Neural crest cell (in vitro differentiated cells): ENCODE measurements at regions not wholly inside any gene's neighbourhood (a gene's known extent, or its start where the extent isn't known, plus 50 kb on each side); places are given as distances from the start of the nearest gene placed in this dataset.
A peak's percentile ranks its signal among the peaks of the same experiment; 100 is the strongest.

ENCODE experiments used
- DNase-seq: peaks from one replicate; pipeline ENCODE4 v3.0.0; 2021; ENCODE audit warnings: low read depth, mixed read lengths, low spot score
- H3K27ac Mint-ChIP-seq: one replicate; pipeline ENCODE4 v1.8.0; 2021; ENCODE audit warnings: mild to moderate bottlenecking, mixed read lengths; ENCODE audit not compliant: unreplicated experiment
- H3K27me3 Mint-ChIP-seq: 2 replicates; pipeline ENCODE4 v1.8.0; 2021; ENCODE audit warnings: low read depth, mild to moderate bottlenecking, mixed read lengths
- H3K36me3 Mint-ChIP-seq: 2 replicates; pipeline ENCODE4 v1.8.0; 2021; ENCODE audit warnings: low read depth, mild to moderate bottlenecking, mixed read lengths
- H3K4me1 Mint-ChIP-seq: 2 replicates; pipeline ENCODE4 v1.8.0; 2021; ENCODE audit warnings: mixed read lengths
- H3K4me3 Mint-ChIP-seq: one replicate; pipeline ENCODE4 v1.8.0; 2021; ENCODE audit warnings: mild to moderate bottlenecking, mixed read lengths
- H3K9me3 Mint-ChIP-seq: 2 replicates; pipeline ENCODE4 v1.8.0; 2021; ENCODE audit warnings: mixed read lengths
- CTCF ChIP-seq: fragments of 200-600 bp; sonication (generic); conservative IDR thresholded peaks from 2 replicates; pipeline ENCODE4 v1.5.0; 2021; ENCODE audit warnings: antibody characterized with exemption, mild to moderate bottlenecking

GRCh38 chr11:15865212-15865987 lies 490.9 kb downstream of the SOX6 start:
- Mint-ChIP-seq H3K4me3 (no peak overlapping the region), H3K27ac (no peak overlapping the region), H3K27me3 (peaks cover 2% of the 10 kb centered on the region), H3K36me3 (no peaks in the 10 kb centered on the region), H3K4me1 (peaks cover 25% of the 10 kb centered on the region), H3K9me3 (peaks cover 6% of the 10 kb centered on the region)
- DNase-seq = no peak
- no peak for TF ChIP-seq CTCF

DNA sequence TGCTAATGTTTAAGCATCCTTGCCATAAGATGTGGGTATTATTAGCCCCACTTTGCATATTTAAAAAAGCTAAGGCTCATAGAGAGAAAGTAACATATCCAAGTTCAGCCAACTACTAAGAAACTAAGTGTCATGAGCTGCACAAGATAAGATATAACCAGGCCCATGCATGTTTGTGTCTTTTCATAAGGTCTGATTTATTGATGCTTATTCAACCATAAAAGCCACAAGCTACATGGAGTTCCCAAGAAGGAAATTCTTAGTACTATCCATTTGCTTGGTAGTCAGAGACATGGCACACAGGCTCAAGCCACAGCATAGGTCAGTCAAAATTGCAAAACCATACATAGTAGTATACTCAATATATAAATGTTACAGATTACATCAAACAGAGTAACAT lies 488.5 kb downstream of the SOX6 start:
- no peak for TF ChIP-seq CTCF
- H3K4me1 Mint-ChIP-seq = peaks cover 49% of the 10 kb centered on the region
- H3K9me3 Mint-ChIP-seq = peaks cover 6% of the 10 kb centered on the region
- no peak overlapping the region for H3K27ac Mint-ChIP-seq
- no peak overlapping the region for H3K4me3 Mint-ChIP-seq
- no peaks in the 10 kb centered on the region for H3K36me3 Mint-ChIP-seq
- no peak for DNase-seq
- H3K27me3 Mint-ChIP-seq = no peaks in the 10 kb centered on the region

GRCh38 chr11:15870911-15871310 lies 485.4 kb downstream of the SOX6 start:
- Mint-ChIP-seq H3K4me3 (peak overlapping the region; percentile 13), H3K27ac (no peak overlapping the region), H3K27me3 (no peaks in the 10 kb centered on the region), H3K9me3 (peaks cover 14% of the 10 kb centered on the region), H3K4me1 (peaks cover 39% of the 10 kb centered on the region), H3K36me3 (no peaks in the 10 kb centered on the region)
- DNase-seq = no peak
- TF ChIP-seq CTCF = no peak

- Mint-ChIP-seq H3K27me3 (no peaks in the 10 kb centered on the region), H3K27ac (no peak overlapping the region), H3K36me3 (no peaks in the 10 kb centered on the region), H3K4me3 (no peak overlapping the region), H3K9me3 (peaks cover 8% of the 10 kb centered on the region), H3K4me1 (peaks cover 46% of the 10 kb centered on the region)
- no peak for DNase-seq
- TF ChIP-seq CTCF = no peak
Measured at GRCh38 chr11:15871904-15872626, 484.3 kb downstream of the SOX6 start.

DNA sequence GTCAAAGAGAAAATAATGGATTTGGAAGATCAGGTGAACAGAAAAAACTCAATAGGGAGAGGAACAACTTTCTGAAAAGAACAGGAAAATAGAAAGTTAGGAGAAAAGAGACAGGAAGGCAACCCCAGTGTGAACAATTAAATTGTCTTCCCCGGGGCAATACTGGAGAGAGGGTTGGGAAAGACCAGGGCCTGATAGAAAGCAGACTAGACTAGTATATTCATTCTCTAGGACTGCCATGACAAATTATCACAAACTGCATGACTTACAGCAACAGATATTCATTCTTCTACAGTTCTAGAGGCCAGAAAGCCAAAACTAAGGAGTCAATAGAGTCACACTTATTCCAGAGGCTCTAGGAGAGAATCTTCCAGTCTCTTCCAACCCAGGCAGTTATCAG lies 482.8 kb downstream of the SOX6 start:
- Mint-ChIP-seq H3K4me1 (peaks cover 58% of the 10 kb centered on the region), H3K9me3 (peaks cover 8% of the 10 kb centered on the region), H3K27ac (no peak overlapping the region), H3K4me3 (no peak overlapping the region), H3K27me3 (no peaks in the 10 kb centered on the region), H3K36me3 (no peaks in the 10 kb centered on the region)
- TF ChIP-seq CTCF = no peak
- no peak for DNase-seq
